ENCODE measurements at regions not wholly inside any gene's neighbourhood (a gene's known extent, or its start where the extent isn't known, plus 50 kb on each side); places are given as distances from the start of the nearest gene placed in this dataset.

DNA sequence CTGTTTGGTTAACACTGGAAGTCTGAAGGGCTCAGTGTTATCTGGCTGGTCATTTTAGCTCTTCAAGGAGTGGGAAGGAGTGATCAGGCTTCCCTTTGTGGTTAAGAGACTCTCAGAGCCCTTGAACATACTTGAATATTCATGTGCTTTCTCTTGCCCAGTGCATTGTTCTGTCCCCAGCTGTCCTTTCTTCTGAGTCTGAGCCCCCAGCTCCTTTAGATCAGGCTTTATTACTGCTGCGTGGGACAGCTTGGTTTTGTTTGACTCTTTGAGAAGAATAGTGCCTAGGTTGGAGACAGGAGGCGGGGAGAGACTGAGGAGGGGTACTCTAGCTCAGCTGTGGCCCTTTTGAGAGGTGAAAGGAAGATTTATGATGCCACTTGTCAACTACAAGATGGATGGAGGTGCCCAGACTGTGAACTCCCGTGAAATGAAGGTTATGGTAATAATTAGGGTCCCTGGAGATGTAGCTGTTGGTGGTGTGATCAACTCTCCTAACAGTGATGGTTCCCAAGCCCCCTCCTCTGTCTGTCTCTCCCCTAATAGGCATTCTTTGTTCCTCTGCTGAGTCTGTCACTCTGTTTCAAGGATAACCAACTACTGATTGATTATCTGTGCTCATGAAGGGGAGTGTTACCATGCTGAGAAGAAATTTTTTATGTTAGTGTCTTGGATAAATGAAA is 83.1 kb upstream of the GLRA1 start:
- CTCF ChIA-PET: interaction anchor here (0.5 to 0.9 kb wide), 3 partner anchors 66 to 107 kb away, joined by 3 read pairs; no protein-coding TSS in a partner anchor
- POLR2A ChIA-PET: no interaction called here
- DNase-seq: no peak
- intact Hi-C loops (cut with DNase I, micrococcal nuclease): no loop called here
- ATAC-seq: no peak
- no peaks in the 10 kb centered on the region for H3K27me3 Mint-ChIP-seq
- H3K4me1 Mint-ChIP-seq: no peaks in the 10 kb centered on the region
- no peak overlapping the region for H3K4me3 Mint-ChIP-seq
- no peak overlapping the region for H3K27ac Mint-ChIP-seq
- peaks cover 7% of the 10 kb centered on the region for H3K9me3 Mint-ChIP-seq (ENCODE audit: low read depth)
- H3K36me3 Mint-ChIP-seq (ENCODE audit: low read depth): no peaks in the 10 kb centered on the region

DNA sequence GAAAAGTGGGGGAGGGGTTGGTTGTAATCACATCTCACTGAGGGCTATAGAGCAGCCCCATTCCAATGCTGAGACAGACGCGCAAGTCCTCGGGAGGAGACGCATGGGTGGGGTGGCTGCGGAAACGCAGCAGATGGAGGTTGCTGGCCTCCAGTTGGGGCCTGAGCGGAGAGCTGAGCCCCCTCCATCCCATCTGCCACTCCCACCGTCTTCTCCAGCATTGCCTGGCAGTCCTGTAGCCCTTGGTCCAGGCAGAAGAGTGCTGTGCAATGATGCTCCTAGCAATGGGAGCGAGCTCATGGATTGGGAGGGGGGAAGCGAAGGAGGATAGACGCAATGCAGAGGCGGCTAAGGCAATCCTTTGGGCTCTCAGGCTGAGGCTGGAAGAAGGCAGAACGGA is 79.4 kb upstream of the GLRA1 start:
- ChIA-PET CTCF (no interaction called here), POLR2A (no interaction called here)
- Mint-ChIP-seq H3K36me3 (ENCODE audit: low read depth) (no peaks in the 10 kb centered on the region), H3K4me3 (no peak overlapping the region), H3K4me1 (no peaks in the 10 kb centered on the region), H3K9me3 (ENCODE audit: low read depth) (peaks cover 12% of the 10 kb centered on the region), H3K27ac (no peak overlapping the region), H3K27me3 (no peaks in the 10 kb centered on the region)
- intact Hi-C loops (cut with DNase I, micrococcal nuclease): no loop called here
- DNase-seq (no peak), ATAC-seq (no peak)

Measured in activated CD4-positive, alpha-beta T cell treated with anti-CD3 and anti-CD28 coated beads for 36 hours (primary cell).